EL (cell line): ENCODE measurements at regions not wholly inside any gene's neighbourhood (a gene's known extent, or its start where the extent isn't known, plus 50 kb on each side); places are given as distances from the start of the nearest gene placed in this dataset.

Experiments
- DNase-seq: peaks from one replicate; pipeline ENCODE4 v3.0.0-alpha.2; 2016

GRCh38 chr15:62624547-62625378 lies 417.8 kb upstream of the TPM1 start:
- DNase-seq = peak; percentile 64

GRCh38 chr15:62625429-62626033 lies 417.0 kb upstream of the TPM1 start:
- peak; percentile 36 for DNase-seq

GRCh38 chr15:62626903-62627302 lies 415.6 kb upstream of the TPM1 start:
- no peak for DNase-seq

- DNase-seq = no peak
Measured at GRCh38 chr15:62631076-62631724, 411.3 kb upstream of the TPM1 start.

- no peak for DNase-seq
Measured at GRCh38 chr15:62636823-62637573, 405.5 kb upstream of the TPM1 start.

GRCh38 chr15:62637574-62637897 lies 405.0 kb upstream of the TPM1 start:
- no peak for DNase-seq

- DNase-seq = no peak
Measured at GRCh38 chr15:62637950-62638619, 404.5 kb upstream of the TPM1 start.

- no peak for DNase-seq
Measured at GRCh38 chr15:62639432-62639831, 403.1 kb upstream of the TPM1 start.

GRCh38 chr15:62639906-62640605 lies 402.5 kb upstream of the TPM1 start:
- DNase-seq = no peak

GRCh38 chr15:62641825-62642224 lies 400.7 kb upstream of the TPM1 start:
- DNase-seq = no peak

- no peak for DNase-seq
Measured at GRCh38 chr15:62643572-62643971, 399.0 kb upstream of the TPM1 start.

- no peak for DNase-seq
Measured at GRCh38 chr15:62644216-62644888, 398.2 kb upstream of the TPM1 start.

GRCh38 chr15:62644889-62645742 lies 397.4 kb upstream of the TPM1 start:
- DNase-seq = no peak

- peak; percentile 85 for DNase-seq
Measured at GRCh38 chr15:62647202-62647842, 395.2 kb upstream of the TPM1 start.

- no peak for DNase-seq
Measured at GRCh38 chr15:62647843-62648505, 394.6 kb upstream of the TPM1 start.

- DNase-seq = peak; percentile 33
Measured at GRCh38 chr15:62648954-62649353, 393.6 kb upstream of the TPM1 start.

- DNase-seq = peak; percentile 11
Measured at GRCh38 chr15:62649793-62650420, 392.6 kb upstream of the TPM1 start.

- DNase-seq = no peak
Measured at GRCh38 chr15:62653122-62653521, 389.4 kb upstream of the TPM1 start.

GRCh38 chr15:62656071-62656470 lies 386.5 kb upstream of the TPM1 start:
- no peak for DNase-seq
